ENCODE measurements at regions not wholly inside any gene's neighbourhood (a gene's known extent, or its start where the extent isn't known, plus 50 kb on each side); places are given as distances from the start of the nearest gene placed in this dataset.

GRCh38 chrX:38881727-38882126 lies 80.5 kb downstream of the MID1IP1 start:
- Histone ChIP-seq H3F3A (replicated peaks; ENCODE audit: insufficient read depth) (no peaks in the 10 kb centered on the region), H3K9me2 (no peaks in the 10 kb centered on the region), H2AFZ (ENCODE audit: low read depth) (no peak overlapping the region), H3K4me1 (ENCODE audit: control insufficient read depth in 1 of 2, insufficient read depth in 2 of 2, low read depth in 1 of 2, low read length in 1 of 2) (no peaks in the 10 kb centered on the region), H3K36me3 (replicated peaks in 1 of 2; ENCODE audit: control insufficient read depth in 1 of 2, insufficient read depth in 2 of 2, low read length in 1 of 2) (no peaks in the 10 kb centered on the region), H3K9me3 (no peaks in the 10 kb centered on the region), H3K4me3 (ENCODE audit: low read depth in 2 of 2, low read length in 1 of 2) (no peak overlapping the region), H3K4me2 (no peak overlapping the region), H3K79me2 (ENCODE audit: insufficient read depth) (no peaks in the 10 kb centered on the region), H3K9ac (no peak overlapping the region), H3K27ac (ENCODE audit: low read depth in 2 of 2, low read length in 1 of 2) (no peak overlapping the region), H4K20me1 (ENCODE audit: insufficient read depth) (no peaks in the 10 kb centered on the region), H3K27me3 (ENCODE audit: insufficient read depth) (no peaks in the 10 kb centered on the region)
- WGBS (ENCODE audit: low lambda C conversion rate) = 48% methylated on average over 4 of the region's 4 CpGs
- POLR2A ChIA-PET = no interaction called here
- no peak for DNase-seq
- TF ChIP-seq TEAD4 (IDR thresholded peaks at IDR 0.05; ENCODE audit: borderline replicate concordance, insufficient read depth) = no peak
- no peak for TF ChIP-seq IRF3 (IDR thresholded peaks at IDR 0.05; ENCODE audit: low read depth, low read length)
- no peak for TF ChIP-seq MXI1 (IDR thresholded peaks at IDR 0.05; ENCODE audit: low read depth, low read length)
- no peak for TF ChIP-seq RFX5 (IDR thresholded peaks at IDR 0.05; ENCODE audit: low read length)
- no peak for TF ChIP-seq CTCF (IDR thresholded peaks at IDR 0.05)
- no peak for TF ChIP-seq EP300 (IDR thresholded peaks at IDR 0.05; ENCODE audit: borderline replicate concordance in 1 of 2, low read depth in 1 of 2, low read length in 1 of 2)
- TF ChIP-seq USF1 (IDR thresholded peaks at IDR 0.05; ENCODE audit: borderline replicate concordance, low read depth) = no peak
- no peak for TF ChIP-seq MAX (IDR thresholded peaks at IDR 0.05; ENCODE audit: low read depth)
- TF ChIP-seq SIN3A (IDR thresholded peaks at IDR 0.05; ENCODE audit: borderline replicate concordance, low read depth, low read length) = no peak
- TF ChIP-seq FOXJ3 (CRISPR knock-in tag; IDR thresholded peaks at IDR 0.05) = no peak
- no peak for TF ChIP-seq REST (IDR thresholded peaks at IDR 0.05; ENCODE audit: low read depth, low read length)
- no peak for TF ChIP-seq SMC3 (IDR thresholded peaks at IDR 0.05; ENCODE audit: low read depth, low read length)
- TF ChIP-seq FOXM1 (IDR thresholded peaks at IDR 0.05; ENCODE audit: low read depth) = no peak
- TF ChIP-seq CHD2 (IDR thresholded peaks at IDR 0.05; ENCODE audit: low read length, partially characterized antibody) = no peak
- TF ChIP-seq FOSL2 (IDR thresholded peaks at IDR 0.05; ENCODE audit: borderline replicate concordance, low read depth) = no peak
- CTCF ChIA-PET = no interaction called here
